HCT116 (cell line): ENCODE measurements at regions not wholly inside any gene's neighbourhood (a gene's known extent, or its start where the extent isn't known, plus 50 kb on each side); places are given as distances from the start of the nearest gene placed in this dataset.

Experiments
- ATAC-seq: fragments of 200-7000 bp; cut with Tn5 transposase; 2 replicates; pipeline ENCODE4 v1.9.1; 2020; ENCODE audit warnings: mild to moderate bottlenecking, moderate library complexity
- BruUV-seq: library from RNA; stranded (reverse); fragments of 400-500 nt; replicated peaks from 2 replicates; lab custom pipeline; 2021; lab: Mats Ljungman, UMichigan
- CTCF ChIA-PET: fragments of 300-600 bp; sonication (Branson Sonifier 250); formaldehyde crosslinking; loops from one replicate; lab custom pipeline; 2021; ENCODE audit warnings: antibody characterized with exemption; lab: Charles Lee
- POLR2A ChIA-PET: fragments of 300-600, 350-600 bp; sonication (Branson Sonifier 250); formaldehyde crosslinking; loops from one replicate; lab custom pipeline; 2021; ENCODE audit warnings: antibody characterized with exemption; lab: Charles Lee
- RAD21 ChIA-PET, 2 experiments: fragments of 300-600 bp; sonication (Branson Sonifier 250); formaldehyde crosslinking; loops; one replicate each; lab custom pipeline; 2023; ENCODE audit warnings: low total read pairs in 2 of 2; ENCODE audit not compliant: uncharacterized antibody in 2 of 2, unreplicated experiment in 2 of 2, low non-redundant PET in 1 of 2; lab: Charles Lee
- DNase-seq: peaks from one replicate; pipeline ENCODE4 v3.0.0-alpha.2; 2010; ENCODE audit warnings: low read depth, low spot score
- H2AFZ ChIP-seq: fragments of 200-600 bp; shearing (Covaris generic), sonication (generic); 2 replicates; pipeline ENCODE4 v1.6.1; 2017; ENCODE audit warnings: low read depth, mixed run types, mixed read lengths, antibody characterized with exemption, low read length; ENCODE audit not compliant: poor library complexity, severe bottlenecking
- H3K27ac ChIP-seq: 2 replicates; pipeline ENCODE4 v1.5.1; 2012; ENCODE audit warnings: low read depth, low read length
- H3K27me3 ChIP-seq: fragments of 200-600 bp; sonication (generic); 2 replicates; pipeline ENCODE4 v1.6.1; 2016; ENCODE audit warnings: mixed run types, low read length, mixed read lengths; ENCODE audit not compliant: insufficient read depth
- H3K36me3 ChIP-seq, 2 experiments: fragments of 200-500 bp in 1 of 2; fragments of 200-600 bp in 1 of 2; sonication (Bioruptor generic) in 1 of 2; sonication (generic) in 1 of 2; 2 replicates each; pipeline versions ENCODE4 v1.5.1 to v1.6.1; 2014 to 2016; ENCODE audit warnings: low read length in 2 of 2, inconsistent platforms in 1 of 2, mixed read lengths in 1 of 2, mixed run types in 1 of 2; ENCODE audit not compliant: insufficient read depth in 2 of 2, control insufficient read depth in 1 of 2
- H3K4me1 ChIP-seq, 2 experiments: fragments of 200-600 bp in 1 of 2; sonication (generic) in 1 of 2; 2 replicates each; pipeline versions ENCODE4 v1.5.1 to v1.6.1; 2012 to 2017; ENCODE audit warnings: low read length in 2 of 2, inconsistent platforms in 1 of 2, mild to moderate bottlenecking in 1 of 2, mixed read lengths in 1 of 2, mixed run types in 1 of 2, moderate library complexity in 1 of 2; ENCODE audit not compliant: insufficient read depth in 2 of 2, control insufficient read depth in 1 of 2
- H3K4me2 ChIP-seq: fragments of 200-600 bp; sonication (generic); 2 replicates; pipeline ENCODE4 v1.6.1; 2017; ENCODE audit warnings: mixed run types, low read length, mixed read lengths
- H3K4me3 ChIP-seq, 2 experiments: fragments of 200-600 bp in 1 of 2; sonication (generic) in 1 of 2; replicated peaks in 1 of 2; 2 replicates each; pipeline ENCODE4 v1.5.1; 2011 to 2016; ENCODE audit warnings: low read length in 2 of 2, control low read depth in 1 of 2, low read depth in 1 of 2, mild to moderate bottlenecking in 1 of 2, mixed read lengths in 1 of 2, mixed run types in 1 of 2
- H3K79me2 ChIP-seq: fragments of 200-600 bp; sonication (generic); 2 replicates; pipeline ENCODE4 v1.6.1; 2017; ENCODE audit warnings: mild to moderate bottlenecking, mixed run types, low read length, moderate library complexity, mixed read lengths; ENCODE audit not compliant: insufficient read depth
- H3K9ac ChIP-seq: fragments of 200-600 bp; sonication (generic); 2 replicates; pipeline ENCODE4 v1.6.1; 2016; ENCODE audit warnings: low read length, mixed read lengths
- H3K9me2 ChIP-seq: fragments of 200-600 bp; sonication (generic), shearing (Covaris generic); 2 replicates; pipeline ENCODE4 v1.6.1; 2017; ENCODE audit warnings: mixed run types, mild to moderate bottlenecking, moderate library complexity; ENCODE audit not compliant: insufficient read depth
- H3K9me3 ChIP-seq, 2 experiments: fragments of 200-500 bp in 1 of 2; fragments of 200-600 bp in 1 of 2; sonication (Bioruptor generic) in 1 of 2; sonication (generic) in 1 of 2; 2 replicates each; pipeline ENCODE4 v1.6.1; 2014 to 2017; ENCODE audit warnings: low read length in 2 of 2, mixed read lengths in 2 of 2, inconsistent platforms in 1 of 2, low read depth in 1 of 2, mild to moderate bottlenecking in 1 of 2, mixed run types in 1 of 2, moderate library complexity in 1 of 2; ENCODE audit not compliant: control insufficient read depth in 1 of 2, insufficient read depth in 1 of 2
- H4K20me1 ChIP-seq: fragments of 200-600 bp; sonication (generic), shearing (Covaris generic); 2 replicates; pipeline ENCODE4 v1.6.1; 2017; ENCODE audit warnings: mixed run types, mild to moderate bottlenecking, moderate library complexity; ENCODE audit not compliant: insufficient read depth
- ATF3 ChIP-seq: IDR thresholded peaks from 2 replicates; pipeline ENCODE4 v1.6.1; 2012
- CBX3 ChIP-seq: IDR thresholded peaks from 2 replicates; pipeline ENCODE4 v1.6.1; 2012; ENCODE audit warnings: low read depth
- ELF1 ChIP-seq: IDR thresholded peaks from 2 replicates; pipeline ENCODE4 v1.6.1; 2012; ENCODE audit warnings: low read depth, borderline replicate concordance
- EZH2 ChIP-seq: fragments of 200-600 bp; sonication (generic); IDR thresholded peaks from 2 replicates; pipeline ENCODE4 v1.6.1; 2017; ENCODE audit warnings: antibody characterized with exemption, mixed run types
- EZH2phosphoT487 ChIP-seq: fragments of 200-600 bp; IDR thresholded peaks from 2 replicates; pipeline ENCODE4 v1.6.1; 2018; ENCODE audit warnings: antibody characterized with exemption, borderline replicate concordance
- FOSL1 ChIP-seq: IDR thresholded peaks from 2 replicates; pipeline ENCODE4 v1.6.1; 2012; ENCODE audit warnings: low read depth
- MAX ChIP-seq: IDR thresholded peaks from 2 replicates; pipeline ENCODE4 v1.6.1; 2012
- POLR2A ChIP-seq: IDR thresholded peaks from 2 replicates; pipeline ENCODE4 v1.7.0; 2011; ENCODE audit warnings: borderline replicate concordance; ENCODE audit not compliant: insufficient read depth, insufficient read length; ENCODE audit errors: extremely low read depth
- POLR2AphosphoS5 ChIP-seq: IDR thresholded peaks from 2 replicates; pipeline ENCODE4 v1.6.1; 2011; ENCODE audit warnings: mild to moderate bottlenecking, low read depth, low read length, moderate library complexity
- RAD21 ChIP-seq: IDR thresholded peaks from 2 replicates; pipeline ENCODE4 v1.6.1; 2012; ENCODE audit warnings: low read depth, mild to moderate bottlenecking
- SIN3A ChIP-seq: IDR thresholded peaks from 2 replicates; pipeline ENCODE4 v1.6.1; 2012; ENCODE audit warnings: low read depth
- SP1 ChIP-seq: IDR thresholded peaks from 2 replicates; pipeline ENCODE4 v1.6.1; 2012; ENCODE audit warnings: low read depth
- SRF ChIP-seq: IDR thresholded peaks from 2 replicates; pipeline ENCODE4 v1.6.1; 2012; ENCODE audit warnings: low read depth
- TCF7L2 ChIP-seq: IDR thresholded peaks from 2 replicates; pipeline ENCODE4 v1.7.0; 2011; ENCODE audit warnings: borderline replicate concordance, inconsistent platforms; ENCODE audit not compliant: insufficient read depth, insufficient read length; ENCODE audit errors: extremely low read depth
- YY1 ChIP-seq: IDR thresholded peaks from 2 replicates; pipeline ENCODE4 v1.6.1; 2011; ENCODE audit warnings: low read length, low read depth, moderate library complexity, mild to moderate bottlenecking; ENCODE audit not compliant: insufficient replicate concordance; ENCODE audit errors: extremely low read depth
- ZBTB33 ChIP-seq: IDR thresholded peaks from 2 replicates; pipeline ENCODE4 v1.6.1; 2011; ENCODE audit warnings: mild to moderate bottlenecking, low read length, moderate library complexity; ENCODE audit not compliant: insufficient replicate concordance; ENCODE audit errors: extremely low read depth
- ZFX ChIP-seq: fragments of 450-650 bp; IDR thresholded peaks from 2 replicates; pipeline ENCODE4 v1.6.1; 2017
- ZNF274 ChIP-seq: fragments of 200-500 bp; sonication (Bioruptor generic); IDR thresholded peaks from 2 replicates; pipeline ENCODE4 v1.6.1; 2014; ENCODE audit warnings: mild to moderate bottlenecking, low read depth, low read length, inconsistent platforms
- intact Hi-C: fragments of 100-400 bp; cut with micrococcal nuclease; formaldehyde crosslinking; loops from 2 replicates; pipeline ENCODE4 v1.10.0; 2022

GRCh38 chr1:4273243-4273642 lies 373.2 kb upstream of the C1orf174 start:
- no peak for ATAC-seq
- Histone ChIP-seq H3K79me2 (no peaks in the 10 kb centered on the region), H3K4me2 (no peak overlapping the region), H3K9me2 (no peaks in the 10 kb centered on the region), H4K20me1 (no peaks in the 10 kb centered on the region), H3K9me3 (no peaks in the 10 kb centered on the region; a peak in 1 of 4 replicates), H3K36me3 (no peaks in the 10 kb centered on the region), H3K4me3 (no peak overlapping the region), H3K9ac (no peak overlapping the region), H3K27ac (no peak overlapping the region), H3K4me1 (no peaks in the 10 kb centered on the region), H2AFZ (no peak overlapping the region), H3K27me3 (no peaks in the 10 kb centered on the region)
- ChIA-PET CTCF (no interaction called here), POLR2A (no interaction called here), RAD21 (no interaction called here)
- no peak for DNase-seq
- no TSS peak for BruUV-seq
- TF ChIP-seq EZH2phosphoT487 = no peak
- TF ChIP-seq CBX3 = no peak
- TF ChIP-seq POLR2A = no peak
- no peak for TF ChIP-seq ZBTB33
- no peak for TF ChIP-seq SRF
- no peak for TF ChIP-seq POLR2AphosphoS5
- TF ChIP-seq ELF1 = no peak
- TF ChIP-seq TCF7L2 = no peak
- TF ChIP-seq SIN3A = no peak
- TF ChIP-seq YY1 = no peak
- no peak for TF ChIP-seq ZNF274
- TF ChIP-seq SP1 = no peak
- TF ChIP-seq FOSL1 = no peak
- no peak for TF ChIP-seq ZFX
- no peak for TF ChIP-seq ATF3
- no peak for TF ChIP-seq RAD21
- TF ChIP-seq EZH2 = no peak
- no peak for TF ChIP-seq MAX
- intact Hi-C loops = no loop called here
